Ishikawa (cell line): ENCODE measurements at regions not wholly inside any gene's neighbourhood (a gene's known extent, or its start where the extent isn't known, plus 50 kb on each side); places are given as distances from the start of the nearest gene placed in this dataset.

Source experiments
- CEBPB ChIP-seq: IDR thresholded peaks from 2 replicates; pipeline ENCODE4 v1.6.1; 2012
- CREB1 ChIP-seq: IDR thresholded peaks from 2 replicates; pipeline ENCODE4 v1.6.1; 2012; ENCODE audit warnings: low read depth
- EGR1 ChIP-seq: IDR thresholded peaks from 2 replicates; pipeline ENCODE4 v1.6.1; 2012
- EP300 ChIP-seq: IDR thresholded peaks from 2 replicates; pipeline ENCODE4 v1.6.1; 2012; ENCODE audit warnings: borderline replicate concordance
- FOXM1 ChIP-seq: IDR thresholded peaks from 2 replicates; pipeline ENCODE4 v1.6.1; 2012; ENCODE audit warnings: low read depth, borderline replicate concordance
- MAX ChIP-seq: IDR thresholded peaks from 2 replicates; pipeline ENCODE4 v1.6.1; 2012
- NFIC ChIP-seq: IDR thresholded peaks from 2 replicates; pipeline ENCODE4 v1.6.1; 2012
- REST ChIP-seq: IDR thresholded peaks from 2 replicates; pipeline ENCODE4 v1.6.1; 2012; ENCODE audit warnings: low read depth, mild to moderate bottlenecking
- TAF1 ChIP-seq: IDR thresholded peaks from 2 replicates; pipeline ENCODE4 v1.6.1; 2012; ENCODE audit warnings: low read depth, mild to moderate bottlenecking
- TCF12 ChIP-seq: IDR thresholded peaks from 2 replicates; pipeline ENCODE4 v1.6.1; 2012; ENCODE audit warnings: low read depth
- TEAD4 ChIP-seq: IDR thresholded peaks from 2 replicates; pipeline ENCODE4 v1.6.1; 2012
- YY1 ChIP-seq: IDR thresholded peaks from 2 replicates; pipeline ENCODE4 v1.6.1; 2012; ENCODE audit warnings: low read depth
- ZBTB7A ChIP-seq: IDR thresholded peaks from 2 replicates; pipeline ENCODE4 v1.6.1; 2012; ENCODE audit warnings: low read depth
- TF ChIP-seq, protein P1 (sequence below): IDR thresholded peaks from 2 replicates; pipeline ENCODE4 v1.6.1; 2012

GRCh38 chr3:14347110-14347509, 55.3 kb upstream of the SLC6A6 start:
- TF ChIP-seq ZBTB7A: no peak
- TF ChIP-seq EGR1: no peak
- TF ChIP-seq EP300: no peak
- no peak for TF ChIP-seq CEBPB
- no peak for TF ChIP-seq REST
- TF ChIP-seq TCF12: no peak
- no peak for TF ChIP-seq TAF1
- TF ChIP-seq, protein P1, sequence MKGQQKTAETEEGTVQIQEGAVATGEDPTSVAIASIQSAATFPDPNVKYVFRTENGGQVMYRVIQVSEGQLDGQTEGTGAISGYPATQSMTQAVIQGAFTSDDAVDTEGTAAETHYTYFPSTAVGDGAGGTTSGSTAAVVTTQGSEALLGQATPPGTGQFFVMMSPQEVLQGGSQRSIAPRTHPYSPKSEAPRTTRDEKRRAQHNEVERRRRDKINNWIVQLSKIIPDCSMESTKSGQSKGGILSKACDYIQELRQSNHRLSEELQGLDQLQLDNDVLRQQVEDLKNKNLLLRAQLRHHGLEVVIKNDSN: no peak
- TF ChIP-seq CREB1: no peak
- TF ChIP-seq YY1: no peak
- TF ChIP-seq TEAD4: no peak

DNA sequence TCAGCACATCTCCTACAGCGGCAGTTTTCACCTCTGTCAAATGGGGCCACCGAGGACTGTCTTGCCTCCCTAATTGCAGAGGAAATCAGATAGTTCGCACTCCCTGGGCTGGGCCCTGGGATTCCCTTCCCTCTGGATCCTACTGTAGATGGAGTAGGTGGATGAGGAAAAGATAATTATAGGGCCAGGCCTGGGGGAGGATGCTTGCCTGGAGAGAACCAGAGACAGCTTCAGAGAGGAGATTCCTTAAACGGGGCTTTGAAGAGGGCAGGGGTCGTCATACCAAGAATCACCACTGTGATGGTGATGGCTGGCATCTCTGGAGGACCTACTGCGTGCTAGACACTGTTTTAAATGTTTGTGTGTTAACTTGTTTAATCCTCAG, 50.8 kb upstream of the SLC6A6 start:
- no peak for TF ChIP-seq FOXM1
- no peak for TF ChIP-seq REST
- no peak for TF ChIP-seq TAF1
- TF ChIP-seq CREB1: no peak
- TF ChIP-seq, protein P1: no peak
- no peak for TF ChIP-seq TCF12
- TF ChIP-seq MAX: no peak
- TF ChIP-seq NFIC: no peak

- TF ChIP-seq NFIC (no peak), EP300 (no peak), EGR1 (no peak), TCF12 (no peak), MAX (peak; percentile 40; the same call in 1 of the 2 replicates), CEBPB (peak; percentile 68; the same call in 1 of the 2 replicates), YY1 (no peak)
- TF ChIP-seq, protein P1: peak; percentile 93
Observed at GRCh38 chr3:14352002-14352627, 50.3 kb upstream of the SLC6A6 start.
